Esophagus muscularis mucosa (tissue), 4 donors: ENCODE measurements at regions not wholly inside any gene's neighbourhood (a gene's known extent, or its start where the extent isn't known, plus 50 kb on each side); places are given as distances from the start of the nearest gene placed in this dataset.

ENCODE experiments used
- DNase-seq: peaks from one replicate; pipeline ENCODE4 v3.0.0-alpha.2; 2017; ENCODE audit errors: extremely low spot score
- H3K27ac ChIP-seq, 4 donors: fragments of 200-600 bp; sonication (generic); replicated peaks in 1 of 4; 1 replicate in 3 of 4; 2 replicates in 1 of 4; pipeline ENCODE4 v1.5.1; 2016 to 2019; ENCODE audit warnings: mild to moderate bottlenecking in 1 of 4
- H3K27me3 ChIP-seq, 4 donors: fragments of 200-600 bp; sonication (generic); one replicate each; pipeline versions ENCODE4 v1.5.1 to v1.6.0; 2016 to 2019
- H3K36me3 ChIP-seq, 4 donors: fragments of 200-600 bp; sonication (generic); one replicate each; pipeline ENCODE4 v1.5.1; 2016 to 2019
- H3K4me1 ChIP-seq, 4 donors: fragments of 200-600 bp; sonication (generic); one replicate each; pipeline ENCODE4 v1.5.1; 2016 to 2019
- H3K4me3 ChIP-seq, 4 donors: fragments of 200-600 bp; sonication (generic); 1 replicate in 2 of 4; 2 replicates in 2 of 4; pipeline ENCODE4 v1.5.1; 2016 to 2019; ENCODE audit warnings: mild to moderate bottlenecking in 4 of 4, moderate library complexity in 1 of 4
- H3K9me3 ChIP-seq, 4 donors: fragments of 200-600 bp; sonication (generic); 1 replicate in 3 of 4; 2 replicates in 1 of 4; pipeline ENCODE4 v1.5.1; 2016 to 2019
- EP300 ChIP-seq: sonication (generic); formaldehyde crosslinking; IDR thresholded peaks from one replicate; pipeline ENCODE4 v1.6.1; 2017; ENCODE audit warnings: antibody characterized with exemption
- POLR2A ChIP-seq: fragments of 450-650 bp; IDR thresholded peaks from one replicate; pipeline ENCODE4 v1.6.1; 2017; ENCODE audit warnings: antibody characterized with exemption, moderate library complexity, mild to moderate bottlenecking, low read depth
- POLR2AphosphoS5 ChIP-seq, 2 donors: sonication (generic); formaldehyde crosslinking; IDR thresholded peaks; one replicate each; pipeline ENCODE4 v1.6.1; 2017; ENCODE audit warnings: antibody characterized with exemption in 2 of 2
- WGBS: methylation state at CpG from one replicate; pipeline ENCODE4 v1.1.5; 2018; 5-methylcytosine and 5-hydroxymethylcytosine counted together
- intact Hi-C: fragments of 100-400 bp; cut with DNase I; formaldehyde crosslinking; loops from one replicate; pipeline ENCODE4 v1.15.1; 2023
- TF ChIP-seq, protein P1 (sequence below), 3 experiments: fragments of 200-600 bp in 2 of 3; fragments of 450-650 bp in 1 of 3; sonication (generic) in 2 of 3; IDR thresholded peaks; one replicate each; pipeline ENCODE4 v1.5.1; 2017 to 2019; ENCODE audit warnings: antibody characterized with exemption in 3 of 3, mild to moderate bottlenecking in 2 of 3, moderate library complexity in 1 of 3

GRCh38 chr11:80173371-80174136, 732.7 kb upstream of the TENM4 start:
- TF ChIP-seq, protein P1, sequence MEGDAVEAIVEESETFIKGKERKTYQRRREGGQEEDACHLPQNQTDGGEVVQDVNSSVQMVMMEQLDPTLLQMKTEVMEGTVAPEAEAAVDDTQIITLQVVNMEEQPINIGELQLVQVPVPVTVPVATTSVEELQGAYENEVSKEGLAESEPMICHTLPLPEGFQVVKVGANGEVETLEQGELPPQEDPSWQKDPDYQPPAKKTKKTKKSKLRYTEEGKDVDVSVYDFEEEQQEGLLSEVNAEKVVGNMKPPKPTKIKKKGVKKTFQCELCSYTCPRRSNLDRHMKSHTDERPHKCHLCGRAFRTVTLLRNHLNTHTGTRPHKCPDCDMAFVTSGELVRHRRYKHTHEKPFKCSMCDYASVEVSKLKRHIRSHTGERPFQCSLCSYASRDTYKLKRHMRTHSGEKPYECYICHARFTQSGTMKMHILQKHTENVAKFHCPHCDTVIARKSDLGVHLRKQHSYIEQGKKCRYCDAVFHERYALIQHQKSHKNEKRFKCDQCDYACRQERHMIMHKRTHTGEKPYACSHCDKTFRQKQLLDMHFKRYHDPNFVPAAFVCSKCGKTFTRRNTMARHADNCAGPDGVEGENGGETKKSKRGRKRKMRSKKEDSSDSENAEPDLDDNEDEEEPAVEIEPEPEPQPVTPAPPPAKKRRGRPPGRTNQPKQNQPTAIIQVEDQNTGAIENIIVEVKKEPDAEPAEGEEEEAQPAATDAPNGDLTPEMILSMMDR (IDR thresholded peaks at IDR 0.05) = no peak
- TF ChIP-seq EP300 = no peak
- no peak for TF ChIP-seq POLR2A
- TF ChIP-seq POLR2AphosphoS5 (IDR thresholded peaks at IDR 0.05) = no peak
- Histone ChIP-seq H3K27me3 (no peaks in the 10 kb centered on the region), H3K4me3 (no peak overlapping the region), H3K4me1 (no peaks in the 10 kb centered on the region), H3K36me3 (no peaks in the 10 kb centered on the region), H3K27ac (no peak overlapping the region), H3K9me3 (peaks cover 0 to 17% (median 7%) of the 10 kb centered on the region in 4 donors)
- intact Hi-C loops = no loop called here
- no peak for DNase-seq
- WGBS = 72% methylated on average over 3 of the region's 3 CpGs

DNA sequence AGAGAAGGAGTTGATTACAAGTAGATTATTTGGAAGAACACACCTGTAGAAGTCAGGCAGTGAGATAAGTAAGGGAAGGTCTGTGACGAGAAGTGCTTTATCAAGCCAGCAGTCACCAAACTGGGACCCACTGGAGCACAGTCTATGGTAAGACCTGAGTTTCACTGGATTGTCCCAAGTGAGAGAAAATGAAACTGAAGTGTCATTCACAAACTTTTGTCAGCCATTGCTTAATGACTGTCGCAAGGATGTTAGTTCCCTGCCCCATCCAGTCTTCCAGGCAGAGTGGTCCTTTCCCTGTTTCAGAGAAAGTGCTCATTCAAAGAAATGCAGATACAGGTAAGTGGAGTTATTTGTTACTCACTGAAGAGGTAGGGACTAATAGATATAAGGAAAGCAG, 728.0 kb upstream of the TENM4 start:
- intact Hi-C loops = no loop called here
- WGBS = 84% methylated on average over 2 of the region's 2 CpGs
- peaks cover 0 to 17% (median 7%) of the 10 kb centered on the region in 4 donors for H3K9me3 ChIP-seq
- H3K27me3 ChIP-seq = no peaks in the 10 kb centered on the region
- no peak for TF ChIP-seq EP300
- no peak for TF ChIP-seq POLR2AphosphoS5 (IDR thresholded peaks at IDR 0.05)
- TF ChIP-seq, protein P1 (IDR thresholded peaks at IDR 0.05) = no peak
- no peak for TF ChIP-seq POLR2A
- H3K4me3 ChIP-seq = no peak overlapping the region
- no peaks in the 10 kb centered on the region for H3K36me3 ChIP-seq
- no peaks in the 10 kb centered on the region for H3K4me1 ChIP-seq
- no peak overlapping the region for H3K27ac ChIP-seq
- DNase-seq = no peak

- TF ChIP-seq POLR2AphosphoS5 (IDR thresholded peaks at IDR 0.05) (no peak), POLR2A (no peak), EP300 (no peak)
- TF ChIP-seq, protein P1 (IDR thresholded peaks at IDR 0.05) = no peak
- Histone ChIP-seq H3K9me3 (peaks cover 0 to 17% (median 7%) of the 10 kb centered on the region in 4 donors), H3K4me1 (no peaks in the 10 kb centered on the region), H3K36me3 (no peaks in the 10 kb centered on the region), H3K27ac (no peak overlapping the region), H3K27me3 (no peaks in the 10 kb centered on the region), H3K4me3 (no peak overlapping the region)
- WGBS = 68% methylated on average over 3 of the region's 3 CpGs
- no peak for DNase-seq
- intact Hi-C loops = no loop called here
Observed at GRCh38 chr11:80167766-80168165, 726.9 kb upstream of the TENM4 start.

DNA sequence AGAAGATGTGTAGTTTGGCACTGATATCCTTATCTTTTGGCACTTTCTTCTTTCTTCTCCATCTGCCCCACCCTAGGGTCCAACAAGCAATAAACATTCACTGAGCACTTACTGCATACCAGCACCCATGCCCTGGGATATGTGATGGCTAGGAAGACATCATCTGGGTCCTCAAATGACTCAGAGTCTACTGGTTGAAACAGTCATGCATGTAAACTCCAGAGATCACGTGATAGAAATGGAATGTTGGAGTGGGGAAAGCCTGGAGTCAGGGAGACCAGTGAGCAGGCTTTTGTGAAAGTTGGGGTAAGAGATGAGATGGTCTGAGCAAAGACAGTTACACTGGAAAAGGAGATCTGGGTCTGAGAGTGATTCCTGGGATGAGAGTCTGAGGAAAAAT, 724.9 kb upstream of the TENM4 start:
- TF ChIP-seq EP300 (no peak), POLR2A (no peak)
- no peaks in the 10 kb centered on the region for H3K36me3 ChIP-seq
- H3K4me3 ChIP-seq = no peak overlapping the region
- no peaks in the 10 kb centered on the region for H3K4me1 ChIP-seq
- no peak overlapping the region for H3K27ac ChIP-seq
- peaks cover 0 to 12% (median 7%) of the 10 kb centered on the region in 4 donors for H3K9me3 ChIP-seq
- intact Hi-C loops = no loop called here
- 39% methylated on average over 1 of the region's 1 CpG for WGBS
- no peak for DNase-seq
- no peaks in the 10 kb centered on the region for H3K27me3 ChIP-seq

DNA sequence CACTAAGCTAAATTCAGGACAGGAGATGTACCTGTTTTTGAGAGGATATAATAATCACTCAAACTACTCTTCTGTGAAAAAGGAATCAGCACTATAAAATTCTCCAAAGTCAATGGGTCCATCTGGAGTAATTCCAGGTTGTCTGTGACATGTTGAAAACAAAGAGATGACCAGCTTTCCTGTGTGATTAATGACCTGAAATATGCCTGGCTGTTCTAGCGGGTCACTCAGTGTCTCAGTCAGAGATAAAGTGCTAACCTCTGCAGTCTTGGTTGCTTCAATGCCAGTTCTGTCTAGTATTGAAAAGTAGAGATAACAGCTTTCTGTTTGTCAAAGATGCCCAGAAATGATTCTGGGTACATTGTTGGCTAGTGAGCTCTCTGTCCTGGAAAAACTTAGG, 722.6 kb upstream of the TENM4 start:
- no peak for DNase-seq
- 82% methylated on average over 1 of the region's 1 CpG for WGBS
- no peak overlapping the region for H3K4me3 ChIP-seq
- H3K27ac ChIP-seq = no peak overlapping the region
- intact Hi-C loops = no loop called here
- no peaks in the 10 kb centered on the region for H3K27me3 ChIP-seq
- H3K4me1 ChIP-seq = no peaks in the 10 kb centered on the region
- H3K9me3 ChIP-seq = no peaks in the 10 kb centered on the region
- TF ChIP-seq EP300 = no peak
- TF ChIP-seq, protein P1 (IDR thresholded peaks at IDR 0.05) = no peak
- no peak for TF ChIP-seq POLR2AphosphoS5 (IDR thresholded peaks at IDR 0.05)
- no peak for TF ChIP-seq POLR2A
- no peaks in the 10 kb centered on the region for H3K36me3 ChIP-seq
